Hepatocyte (in vitro differentiated cells): ENCODE measurements at regions not wholly inside any gene's neighbourhood (a gene's known extent, or its start where the extent isn't known, plus 50 kb on each side); places are given as distances from the start of the nearest gene placed in this dataset.

Experiments
- DNase-seq: peaks from one replicate; pipeline ENCODE4 v3.0.0-alpha.2; 2016; ENCODE audit warnings: low spot score
- H2AFZ ChIP-seq: fragments of 200-600 bp; sonication (generic); 2 replicates; pipeline ENCODE4 v1.6.0; 2016; ENCODE audit warnings: antibody characterized with exemption, mild to moderate bottlenecking
- H3K27ac ChIP-seq: fragments of 200-600 bp; sonication (generic); 2 replicates; pipeline ENCODE4 v1.5.1; 2016; ENCODE audit warnings: mild to moderate bottlenecking
- H3K27me3 ChIP-seq: fragments of 200-600 bp; sonication (generic); 2 replicates; pipeline ENCODE4 v1.6.1; 2016
- H3K36me3 ChIP-seq: fragments of 200-600 bp; sonication (generic); replicated peaks from 2 replicates; pipeline ENCODE4 v1.5.1; 2016; ENCODE audit warnings: low read depth; ENCODE audit not compliant: insufficient read depth
- H3K4me1 ChIP-seq: fragments of 200-600 bp; sonication (generic); 2 replicates; pipeline ENCODE4 v1.5.1; 2016; ENCODE audit warnings: mild to moderate bottlenecking, moderate library complexity; ENCODE audit not compliant: insufficient read depth
- H3K4me2 ChIP-seq: fragments of 200-600 bp; sonication (generic); 2 replicates; pipeline ENCODE4 v1.6.0; 2016
- H3K4me3 ChIP-seq: fragments of 200-600 bp; sonication (generic); 2 replicates; pipeline ENCODE4 v1.5.1; 2016; ENCODE audit warnings: mild to moderate bottlenecking
- H3K79me2 ChIP-seq: fragments of 200-600 bp; sonication (generic); 2 replicates; pipeline ENCODE4 v1.6.0; 2017; ENCODE audit warnings: mild to moderate bottlenecking
- H3K9me2 ChIP-seq: fragments of 200-600 bp; sonication (generic); replicated peaks from 2 replicates; pipeline ENCODE4 v1.6.0; 2017; ENCODE audit warnings: mild to moderate bottlenecking; ENCODE audit not compliant: insufficient read depth
- H3K9me3 ChIP-seq: fragments of 200-600 bp; sonication (generic); 2 replicates; pipeline ENCODE4 v1.5.1; 2016; ENCODE audit warnings: low read depth, mild to moderate bottlenecking
- H4K20me1 ChIP-seq: fragments of 200-600 bp; sonication (generic); 2 replicates; pipeline ENCODE4 v1.6.0; 2016; ENCODE audit warnings: mild to moderate bottlenecking; ENCODE audit not compliant: insufficient read depth, poor library complexity, severe bottlenecking
- CTCF ChIP-seq: fragments of 200-600 bp; sonication (generic); IDR thresholded peaks from 2 replicates; pipeline ENCODE4 v1.5.1; 2016; ENCODE audit warnings: antibody characterized with exemption, mild to moderate bottlenecking; ENCODE audit not compliant: poor library complexity
- EZH2 ChIP-seq: fragments of 200-600 bp; sonication (generic); IDR thresholded peaks from 2 replicates; pipeline ENCODE4 v1.6.1; 2016; ENCODE audit warnings: antibody characterized with exemption, mild to moderate bottlenecking, borderline replicate concordance
- EZH2phosphoT487 ChIP-seq: fragments of 200-600 bp; sonication (generic); IDR thresholded peaks from one replicate; pipeline ENCODE4 v1.6.1; 2018; ENCODE audit warnings: antibody characterized with exemption, mild to moderate bottlenecking, low read depth, moderate library complexity; ENCODE audit not compliant: unreplicated experiment, severe bottlenecking
- WGBS: methylation state at CpG from one replicate; pipeline ENCODE4 v1.1.6; 2016; ENCODE audit warnings: low lambda C conversion rate; ENCODE audit errors: missing lambda C conversion rate; 5-methylcytosine and 5-hydroxymethylcytosine counted together

DNA sequence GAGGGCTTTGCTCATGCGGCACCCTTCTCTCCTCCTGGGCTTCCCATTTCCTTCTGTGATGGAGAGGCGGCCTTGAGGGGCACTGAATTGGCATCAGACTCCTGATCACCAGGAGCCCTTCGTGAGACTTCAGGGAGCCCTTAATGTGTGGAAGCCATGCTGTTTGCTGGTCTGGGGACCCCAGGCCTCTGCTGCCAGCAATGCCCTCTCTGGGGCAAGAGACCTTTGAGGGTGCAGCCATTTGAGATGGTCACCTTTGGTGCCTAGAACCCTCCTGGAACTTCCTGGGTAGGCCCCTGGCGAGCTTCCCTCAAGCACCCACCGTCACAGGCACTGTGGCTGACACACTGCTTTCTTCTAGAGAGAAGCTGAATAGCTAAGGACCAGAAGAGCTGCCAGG lies 338.7 kb upstream of the IRX4 start:
- WGBS, result 89% methylated on average over 5 of the region's 5 CpGs
- no peak overlapping the region for H3K4me3 ChIP-seq
- H2AFZ ChIP-seq, result no peak overlapping the region
- H4K20me1 ChIP-seq, result no peaks in the 10 kb centered on the region
- no peak for DNase-seq
- no peaks in the 10 kb centered on the region for H3K4me1 ChIP-seq
- no peaks in the 10 kb centered on the region for H3K79me2 ChIP-seq
- H3K9me3 ChIP-seq, result no peaks in the 10 kb centered on the region
- no peaks in the 10 kb centered on the region for H3K27me3 ChIP-seq
- H3K36me3 ChIP-seq, result no peaks in the 10 kb centered on the region
- H3K4me2 ChIP-seq, result no peak overlapping the region
- H3K27ac ChIP-seq, result no peak overlapping the region
- TF ChIP-seq CTCF (no peak), EZH2 (no peak), EZH2phosphoT487 (no peak)
- H3K9me2 ChIP-seq, result no peaks in the 10 kb centered on the region

DNA sequence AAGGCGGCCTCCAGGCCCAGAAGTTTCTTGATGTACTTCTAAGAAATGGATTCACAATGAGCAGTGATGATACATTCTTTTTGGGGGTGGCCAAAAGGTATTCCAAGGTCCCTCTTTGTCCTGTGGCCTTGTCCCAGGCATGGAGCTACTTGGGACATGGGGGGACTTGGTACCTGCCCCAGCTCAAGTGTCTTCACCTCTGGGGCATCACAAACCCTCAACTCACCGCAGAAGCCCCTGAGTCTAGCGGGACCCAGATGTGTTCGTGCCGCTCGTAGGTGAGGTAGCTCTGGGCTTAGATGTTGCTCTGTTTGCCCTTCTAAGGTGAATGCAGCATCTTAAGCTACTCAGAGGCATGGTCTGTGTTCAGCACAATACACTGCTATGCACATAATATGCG lies 338.0 kb upstream of the IRX4 start:
- no peak for TF ChIP-seq CTCF
- no peak for TF ChIP-seq EZH2
- TF ChIP-seq EZH2phosphoT487, result no peak
- H2AFZ ChIP-seq, result no peak overlapping the region
- no peaks in the 10 kb centered on the region for H3K27me3 ChIP-seq
- 82% methylated on average over 7 of the region's 7 CpGs for WGBS
- H3K4me3 ChIP-seq, result no peak overlapping the region
- no peaks in the 10 kb centered on the region for H3K9me2 ChIP-seq
- no peaks in the 10 kb centered on the region for H3K79me2 ChIP-seq
- no peak overlapping the region for H3K4me2 ChIP-seq
- no peaks in the 10 kb centered on the region for H3K36me3 ChIP-seq
- DNase-seq, result no peak
- no peak overlapping the region for H3K27ac ChIP-seq
- no peaks in the 10 kb centered on the region for H4K20me1 ChIP-seq
- H3K4me1 ChIP-seq, result no peaks in the 10 kb centered on the region
- H3K9me3 ChIP-seq, result no peaks in the 10 kb centered on the region

GRCh38 chr5:2219149-2219776 lies 336.5 kb upstream of the IRX4 start:
- no peak overlapping the region for H3K27ac ChIP-seq
- H3K36me3 ChIP-seq, result no peaks in the 10 kb centered on the region
- H4K20me1 ChIP-seq, result no peaks in the 10 kb centered on the region
- no peak overlapping the region for H2AFZ ChIP-seq
- H3K4me3 ChIP-seq, result no peak overlapping the region
- H3K27me3 ChIP-seq, result no peaks in the 10 kb centered on the region
- H3K9me2 ChIP-seq, result no peaks in the 10 kb centered on the region
- no peak overlapping the region for H3K4me2 ChIP-seq
- H3K79me2 ChIP-seq, result no peaks in the 10 kb centered on the region
- no peaks in the 10 kb centered on the region for H3K4me1 ChIP-seq
- TF ChIP-seq EZH2 (no peak), CTCF (no peak), EZH2phosphoT487 (no peak)
- WGBS, result 88% methylated on average over 3 of the region's 3 CpGs
- DNase-seq, result no peak
- no peaks in the 10 kb centered on the region for H3K9me3 ChIP-seq

GRCh38 chr5:2217219-2217618 lies 334.5 kb upstream of the IRX4 start:
- no peak overlapping the region for H3K4me3 ChIP-seq
- no peaks in the 10 kb centered on the region for H3K4me1 ChIP-seq
- H3K27ac ChIP-seq, result no peak overlapping the region
- no peaks in the 10 kb centered on the region for H3K79me2 ChIP-seq
- H3K9me3 ChIP-seq, result no peaks in the 10 kb centered on the region
- H4K20me1 ChIP-seq, result no peaks in the 10 kb centered on the region
- TF ChIP-seq EZH2 (no peak), CTCF (no peak), EZH2phosphoT487 (no peak)
- H3K27me3 ChIP-seq, result no peaks in the 10 kb centered on the region
- H3K36me3 ChIP-seq, result no peaks in the 10 kb centered on the region
- H2AFZ ChIP-seq, result no peak overlapping the region
- no peaks in the 10 kb centered on the region for H3K9me2 ChIP-seq
- DNase-seq, result no peak
- 90% methylated on average over 4 of the region's 4 CpGs for WGBS
- no peak overlapping the region for H3K4me2 ChIP-seq
